ENCODE measurements at regions not wholly inside any gene's neighbourhood (a gene's known extent, or its start where the extent isn't known, plus 50 kb on each side); places are given as distances from the start of the nearest gene placed in this dataset.
A peak's percentile ranks its signal among the peaks of the same experiment; 100 is the strongest.

DNA sequence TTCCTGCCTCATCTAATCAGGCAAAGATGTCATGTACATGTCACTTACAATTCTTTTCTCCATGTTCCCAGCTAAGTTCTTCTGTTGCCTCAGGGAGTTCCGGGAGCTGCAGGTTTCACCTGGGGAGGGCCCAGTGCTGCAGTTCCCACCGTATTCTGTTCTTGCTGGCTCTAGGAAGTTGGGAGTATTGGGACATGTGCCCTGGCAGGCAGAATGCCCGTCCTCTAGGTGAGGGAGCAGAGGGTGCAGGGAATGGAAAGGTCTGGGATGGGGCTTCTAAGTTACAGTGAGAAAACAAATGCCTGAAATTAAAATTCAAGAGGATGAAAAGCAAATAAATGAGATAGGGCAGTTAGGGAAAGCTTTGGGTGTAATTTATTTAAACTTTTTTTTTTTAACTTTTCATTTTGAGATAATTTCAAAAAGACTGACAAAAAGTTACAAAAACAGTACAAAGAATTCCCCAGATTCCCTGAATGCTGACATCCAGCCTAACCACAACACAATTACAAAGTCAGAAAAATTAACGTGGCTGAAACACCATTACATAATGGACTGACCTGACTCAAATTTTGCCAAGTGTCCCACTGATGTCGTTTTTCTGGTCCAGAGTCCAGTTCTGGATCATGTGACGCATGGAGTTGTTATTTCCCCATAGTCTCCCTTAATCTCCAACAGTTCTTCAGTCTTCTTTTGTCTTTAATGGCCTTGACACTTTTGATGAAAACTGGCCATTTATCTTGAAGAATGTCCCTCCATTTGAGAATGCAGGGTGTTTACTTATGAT is 187.2 kb upstream of the MYL2 start:
- POLR2A ChIA-PET: no interaction called here
- no peaks in the 10 kb centered on the region for H3K9me3 ChIP-seq (ENCODE audit: control insufficient read depth, insufficient read depth, low read depth, low read length)
- H3K4me3 ChIP-seq (ENCODE audit: low read depth, low read length): no peak overlapping the region
- CTCF ChIA-PET: interaction anchor here (0.5 to 0.6 kb wide), 2 partner anchors 143 to 170 kb away, joined by 3 read pairs; no protein-coding TSS in a partner anchor
- no peaks in the 10 kb centered on the region for H3K4me1 ChIP-seq (ENCODE audit: control insufficient read depth, insufficient read depth, low read length)
- H3K36me3 ChIP-seq (ENCODE audit: control insufficient read depth in 2 of 2, insufficient read depth in 1 of 2, low read length in 2 of 2): no peaks in the 10 kb centered on the region
- TF ChIP-seq, protein P1, sequence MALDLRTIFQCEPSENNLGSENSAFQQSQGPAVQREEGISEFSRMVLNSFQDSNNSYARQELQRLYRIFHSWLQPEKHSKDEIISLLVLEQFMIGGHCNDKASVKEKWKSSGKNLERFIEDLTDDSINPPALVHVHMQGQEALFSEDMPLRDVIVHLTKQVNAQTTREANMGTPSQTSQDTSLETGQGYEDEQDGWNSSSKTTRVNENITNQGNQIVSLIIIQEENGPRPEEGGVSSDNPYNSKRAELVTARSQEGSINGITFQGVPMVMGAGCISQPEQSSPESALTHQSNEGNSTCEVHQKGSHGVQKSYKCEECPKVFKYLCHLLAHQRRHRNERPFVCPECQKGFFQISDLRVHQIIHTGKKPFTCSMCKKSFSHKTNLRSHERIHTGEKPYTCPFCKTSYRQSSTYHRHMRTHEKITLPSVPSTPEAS (tag by site-specific recombination; IDR thresholded peaks at IDR 0.05): no peak
- TF ChIP-seq GLIS1 (tag by site-specific recombination; IDR thresholded peaks at IDR 0.05) (no peak), ZBTB21 (tag by site-specific recombination; IDR thresholded peaks at IDR 0.05) (no peak), ZSCAN16 (tag by site-specific recombination; IDR thresholded peaks at IDR 0.05) (no peak), GLI2 (tag by site-specific recombination; IDR thresholded peaks at IDR 0.05; ENCODE audit: borderline replicate concordance, low read depth) (no peak)
- TF ChIP-seq, protein P2, sequence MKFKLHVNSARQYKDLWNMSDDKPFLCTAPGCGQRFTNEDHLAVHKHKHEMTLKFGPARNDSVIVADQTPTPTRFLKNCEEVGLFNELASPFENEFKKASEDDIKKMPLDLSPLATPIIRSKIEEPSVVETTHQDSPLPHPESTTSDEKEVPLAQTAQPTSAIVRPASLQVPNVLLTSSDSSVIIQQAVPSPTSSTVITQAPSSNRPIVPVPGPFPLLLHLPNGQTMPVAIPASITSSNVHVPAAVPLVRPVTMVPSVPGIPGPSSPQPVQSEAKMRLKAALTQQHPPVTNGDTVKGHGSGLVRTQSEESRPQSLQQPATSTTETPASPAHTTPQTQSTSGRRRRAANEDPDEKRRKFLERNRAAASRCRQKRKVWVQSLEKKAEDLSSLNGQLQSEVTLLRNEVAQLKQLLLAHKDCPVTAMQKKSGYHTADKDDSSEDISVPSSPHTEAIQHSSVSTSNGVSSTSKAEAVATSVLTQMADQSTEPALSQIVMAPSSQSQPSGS (tag by site-specific recombination; IDR thresholded peaks at IDR 0.05; ENCODE audit: low read depth): no peak
- H3K27ac ChIP-seq (ENCODE audit: extremely low read depth, low read depth, low read length): no peak overlapping the region

DNA sequence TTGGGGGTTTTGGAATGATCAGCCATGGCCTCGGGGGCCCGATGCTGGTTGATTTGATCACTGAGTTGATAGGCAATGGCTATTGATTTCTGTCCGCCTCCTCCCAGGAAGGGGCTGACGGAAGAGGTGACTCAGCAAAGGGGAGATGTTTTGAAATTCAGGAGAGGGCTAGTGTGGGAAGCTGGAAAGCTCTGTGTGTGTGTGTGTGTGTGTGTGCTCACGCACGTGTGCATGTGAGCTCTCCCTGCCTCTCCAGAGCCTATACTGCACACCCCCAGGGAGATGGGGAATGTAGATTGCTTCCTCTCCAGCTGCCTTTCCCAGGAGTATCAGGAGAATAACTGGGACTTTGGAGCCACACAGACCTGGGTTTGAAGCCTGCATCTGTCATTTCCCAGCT is 184.9 kb upstream of the MYL2 start:
- H3K27ac ChIP-seq (ENCODE audit: extremely low read depth, low read depth, low read length): no peak overlapping the region
- H3K4me3 ChIP-seq (ENCODE audit: low read depth, low read length): no peak overlapping the region
- ChIA-PET CTCF (interaction anchor here (0.7 kb wide), 1 partner anchor 12 kb away, joined by 4 read pairs; no protein-coding TSS in a partner anchor), POLR2A (interaction anchor here (0.6 kb wide), 1 partner anchor 22 kb away, joined by 3 read pairs; no protein-coding TSS in a partner anchor)
- no peaks in the 10 kb centered on the region for H3K9me3 ChIP-seq (ENCODE audit: control insufficient read depth, insufficient read depth, low read depth, low read length)
- H3K4me1 ChIP-seq (ENCODE audit: control insufficient read depth, insufficient read depth, low read length): no peaks in the 10 kb centered on the region
- H3K36me3 ChIP-seq (ENCODE audit: control insufficient read depth in 2 of 2, insufficient read depth in 1 of 2, low read length in 2 of 2): no peaks in the 10 kb centered on the region
- peak; percentile 55 for TF ChIP-seq ZFHX2 (tag by site-specific recombination; conservative IDR thresholded peaks at IDR 0.05)
- no peak for TF ChIP-seq ZEB2 (tag by site-specific recombination; IDR thresholded peaks at IDR 0.05)
- TF ChIP-seq ZNF707 (tag by site-specific recombination; IDR thresholded peaks at IDR 0.05): no peak
- no peak for TF ChIP-seq ZNF610 (tag by site-specific recombination; IDR thresholded peaks at IDR 0.05; ENCODE audit: borderline replicate concordance)

DNA sequence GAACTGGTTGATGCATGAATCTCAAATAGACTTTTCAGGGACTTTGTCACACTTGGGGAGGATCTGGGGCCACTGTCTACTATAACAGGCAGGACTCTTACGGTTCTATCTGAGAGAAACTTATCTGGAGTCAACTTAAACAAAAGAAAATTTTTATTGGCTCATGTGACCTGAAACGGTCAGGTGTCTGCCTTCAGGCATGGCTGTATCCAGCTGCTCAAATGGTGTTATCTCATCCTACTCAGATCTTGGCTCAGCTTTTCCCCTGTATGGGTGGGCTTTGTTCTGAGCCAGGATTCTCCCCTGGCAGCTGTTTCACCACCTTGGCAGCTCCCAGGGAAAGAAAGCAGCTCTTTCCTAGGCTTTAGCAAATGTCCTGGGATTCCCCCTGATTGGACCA is 183.2 kb upstream of the MYL2 start:
- Histone ChIP-seq H3K4me1 (ENCODE audit: control insufficient read depth, insufficient read depth, low read length) (no peaks in the 10 kb centered on the region), H3K4me3 (ENCODE audit: low read depth, low read length) (no peak overlapping the region), H3K9me3 (ENCODE audit: control insufficient read depth, insufficient read depth, low read depth, low read length) (no peaks in the 10 kb centered on the region), H3K36me3 (ENCODE audit: control insufficient read depth in 2 of 2, insufficient read depth in 1 of 2, low read length in 2 of 2) (no peaks in the 10 kb centered on the region), H3K27ac (ENCODE audit: extremely low read depth, low read depth, low read length) (no peak overlapping the region)
- ChIA-PET CTCF (no interaction called here), POLR2A (no interaction called here)
- TF ChIP-seq, protein P3, sequence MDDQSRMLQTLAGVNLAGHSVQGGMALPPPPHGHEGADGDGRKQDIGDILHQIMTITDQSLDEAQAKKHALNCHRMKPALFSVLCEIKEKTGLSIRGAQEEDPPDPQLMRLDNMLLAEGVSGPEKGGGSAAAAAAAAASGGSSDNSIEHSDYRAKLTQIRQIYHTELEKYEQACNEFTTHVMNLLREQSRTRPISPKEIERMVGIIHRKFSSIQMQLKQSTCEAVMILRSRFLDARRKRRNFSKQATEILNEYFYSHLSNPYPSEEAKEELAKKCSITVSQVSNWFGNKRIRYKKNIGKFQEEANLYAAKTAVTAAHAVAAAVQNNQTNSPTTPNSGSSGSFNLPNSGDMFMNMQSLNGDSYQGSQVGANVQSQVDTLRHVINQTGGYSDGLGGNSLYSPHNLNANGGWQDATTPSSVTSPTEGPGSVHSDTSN (CRISPR knock-in tag; IDR thresholded peaks at IDR 0.05): no peak
- TF ChIP-seq ZNF514 (tag by site-specific recombination; IDR thresholded peaks at IDR 0.05) (no peak), ZNF792 (tag by site-specific recombination; IDR thresholded peaks at IDR 0.05) (no peak), ZNF624 (tag by site-specific recombination; IDR thresholded peaks at IDR 0.05) (no peak), YY1 (tag by site-specific recombination; IDR thresholded peaks at IDR 0.05) (no peak), ZNF132 (tag by site-specific recombination; IDR thresholded peaks at IDR 0.05; ENCODE audit: borderline replicate concordance) (no peak), ZNF354C (tag by site-specific recombination; IDR thresholded peaks at IDR 0.05; ENCODE audit: borderline replicate concordance, low read depth) (no peak)
- TF ChIP-seq, protein P4, sequence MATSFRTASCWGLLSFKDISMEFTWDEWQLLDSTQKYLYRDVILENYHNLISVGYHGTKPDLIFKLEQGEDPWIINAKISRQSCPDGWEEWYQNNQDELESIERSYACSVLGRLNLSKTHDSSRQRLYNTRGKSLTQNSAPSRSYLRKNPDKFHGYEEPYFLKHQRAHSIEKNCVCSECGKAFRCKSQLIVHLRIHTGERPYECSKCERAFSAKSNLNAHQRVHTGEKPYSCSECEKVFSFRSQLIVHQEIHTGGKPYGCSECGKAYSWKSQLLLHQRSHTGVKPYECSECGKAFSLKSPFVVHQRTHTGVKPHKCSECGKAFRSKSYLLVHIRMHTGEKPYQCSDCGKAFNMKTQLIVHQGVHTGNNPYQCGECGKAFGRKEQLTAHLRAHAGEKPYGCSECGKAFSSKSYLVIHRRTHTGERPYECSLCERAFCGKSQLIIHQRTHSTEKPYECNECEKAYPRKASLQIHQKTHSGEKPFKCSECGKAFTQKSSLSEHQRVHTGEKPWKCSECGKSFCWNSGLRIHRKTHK (tag by site-specific recombination; IDR thresholded peaks at IDR 0.05): no peak
- TF ChIP-seq, protein P1 (tag by site-specific recombination; IDR thresholded peaks at IDR 0.05): no peak

Measured in HEK293 (cell line).